BE2C (cell line): ENCODE measurements at regions not wholly inside any gene's neighbourhood (a gene's known extent, or its start where the extent isn't known, plus 50 kb on each side); places are given as distances from the start of the nearest gene placed in this dataset.

Experiments used
- DNase-seq: peaks from one replicate; pipeline ENCODE4 v3.0.0-alpha.2; 2020
- H3K27me3 ChIP-seq: fragments of 250-450 bp; sonication (Bioruptor Pico); 2 replicates; pipeline ENCODE4 v1.5.1; 2020; ENCODE audit warnings: mild to moderate bottlenecking
- H3K36me3 ChIP-seq: fragments of 250-450 bp; sonication (Bioruptor Pico); 2 replicates; pipeline ENCODE4 v1.5.1; 2020; ENCODE audit warnings: mild to moderate bottlenecking
- H3K4me1 ChIP-seq: fragments of 250-450 bp; sonication (Bioruptor Pico); 2 replicates; pipeline ENCODE4 v1.5.1; 2020
- H3K4me3 ChIP-seq: 2 replicates; pipeline ENCODE4 v1.5.1; 2011; ENCODE audit warnings: low read depth, low read length
- H3K9me3 ChIP-seq: fragments of 250-450 bp; sonication (Bioruptor Pico); 2 replicates; pipeline ENCODE4 v1.5.1; 2020
- TF ChIP-seq, protein P1 (sequence below): IDR thresholded peaks from 2 replicates; pipeline ENCODE4 v1.5.1; 2012; ENCODE audit warnings: mild to moderate bottlenecking, low read depth, low read length

DNA sequence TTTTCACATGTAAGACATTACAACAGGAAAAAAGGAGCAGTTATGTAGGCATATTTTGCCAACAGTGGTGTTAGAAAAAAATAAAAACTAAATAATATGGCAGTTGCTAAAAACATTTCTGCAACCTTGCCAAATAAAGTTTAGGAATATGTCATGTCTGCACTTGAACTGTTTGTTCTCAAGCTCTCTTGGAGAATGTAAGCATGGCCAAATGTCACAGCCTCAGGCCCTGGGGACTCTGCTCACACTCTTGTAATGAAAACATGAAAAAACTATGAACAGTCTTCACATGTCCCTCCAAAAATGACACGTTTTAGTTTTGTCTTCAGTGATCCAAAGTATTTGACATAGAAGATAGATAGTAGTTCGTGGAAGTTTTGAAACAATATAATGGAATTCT lies 753.3 kb downstream of the LTN1 start:
- H3K27me3 ChIP-seq, result no peaks in the 10 kb centered on the region
- TF ChIP-seq, protein P1, sequence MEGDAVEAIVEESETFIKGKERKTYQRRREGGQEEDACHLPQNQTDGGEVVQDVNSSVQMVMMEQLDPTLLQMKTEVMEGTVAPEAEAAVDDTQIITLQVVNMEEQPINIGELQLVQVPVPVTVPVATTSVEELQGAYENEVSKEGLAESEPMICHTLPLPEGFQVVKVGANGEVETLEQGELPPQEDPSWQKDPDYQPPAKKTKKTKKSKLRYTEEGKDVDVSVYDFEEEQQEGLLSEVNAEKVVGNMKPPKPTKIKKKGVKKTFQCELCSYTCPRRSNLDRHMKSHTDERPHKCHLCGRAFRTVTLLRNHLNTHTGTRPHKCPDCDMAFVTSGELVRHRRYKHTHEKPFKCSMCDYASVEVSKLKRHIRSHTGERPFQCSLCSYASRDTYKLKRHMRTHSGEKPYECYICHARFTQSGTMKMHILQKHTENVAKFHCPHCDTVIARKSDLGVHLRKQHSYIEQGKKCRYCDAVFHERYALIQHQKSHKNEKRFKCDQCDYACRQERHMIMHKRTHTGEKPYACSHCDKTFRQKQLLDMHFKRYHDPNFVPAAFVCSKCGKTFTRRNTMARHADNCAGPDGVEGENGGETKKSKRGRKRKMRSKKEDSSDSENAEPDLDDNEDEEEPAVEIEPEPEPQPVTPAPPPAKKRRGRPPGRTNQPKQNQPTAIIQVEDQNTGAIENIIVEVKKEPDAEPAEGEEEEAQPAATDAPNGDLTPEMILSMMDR, result no peak
- no peaks in the 10 kb centered on the region for H3K9me3 ChIP-seq
- H3K4me3 ChIP-seq, result no peak overlapping the region
- peaks cover 20% of the 10 kb centered on the region for H3K4me1 ChIP-seq
- no peaks in the 10 kb centered on the region for H3K36me3 ChIP-seq
- DNase-seq, result no peak

DNA sequence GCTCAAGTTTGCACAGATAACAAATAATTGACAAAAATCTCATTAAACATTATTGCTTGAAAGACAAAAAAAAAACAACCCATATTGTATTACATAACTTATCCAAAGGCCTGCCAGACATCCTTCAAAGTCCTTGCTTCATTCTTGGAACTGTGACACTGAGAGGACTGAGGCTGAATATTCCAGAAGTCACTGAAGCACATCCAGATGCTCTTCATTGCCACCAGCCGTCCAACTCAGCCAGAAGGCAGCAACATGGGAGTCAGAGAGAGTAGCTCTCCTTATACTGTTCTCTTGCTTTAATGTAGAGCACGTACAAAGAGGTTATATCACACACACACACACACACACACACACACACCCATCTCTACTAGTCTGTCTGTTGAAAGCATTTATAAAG lies 755.0 kb downstream of the LTN1 start:
- Histone ChIP-seq H3K4me3 (no peak overlapping the region), H3K4me1 (peaks cover 14% of the 10 kb centered on the region)
- TF ChIP-seq, protein P1, result no peak

DNA sequence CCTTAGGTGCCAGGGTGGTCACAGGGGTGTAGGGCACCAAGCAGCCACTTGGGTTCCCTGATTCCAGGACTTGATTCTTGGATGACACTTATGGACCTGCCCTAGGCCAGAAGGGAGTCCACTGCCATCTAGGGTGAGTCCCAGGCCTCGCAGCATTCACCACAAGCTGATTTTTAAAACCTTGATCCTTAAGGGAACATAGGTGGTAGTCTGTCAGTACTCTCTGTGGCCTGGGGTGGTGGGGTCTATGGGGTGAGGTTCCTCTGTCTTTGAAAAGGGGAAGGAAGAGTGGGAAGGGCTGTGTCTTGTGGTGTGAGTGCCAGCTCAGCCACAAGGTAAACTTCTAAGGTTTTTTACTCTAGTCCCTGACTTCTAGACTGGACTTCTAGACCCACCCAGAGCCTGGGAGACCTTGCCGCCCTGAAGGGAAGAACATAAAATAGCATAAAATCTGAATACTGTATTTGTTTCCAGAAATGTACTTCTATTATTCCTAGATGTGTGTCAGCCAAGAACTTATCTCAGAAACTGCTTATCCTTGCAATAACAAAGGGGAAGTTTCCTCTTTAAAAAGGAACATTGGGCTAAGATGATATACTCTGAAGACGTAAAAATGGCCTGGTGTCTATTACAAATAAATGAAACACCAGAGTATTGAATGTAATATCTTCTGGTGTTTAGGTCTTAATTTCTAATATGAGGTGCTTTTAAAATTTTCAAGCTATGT lies 757.3 kb downstream of the LTN1 start:
- Histone ChIP-seq H3K36me3 (no peaks in the 10 kb centered on the region), H3K4me1 (peaks cover 15% of the 10 kb centered on the region), H3K27me3 (no peaks in the 10 kb centered on the region), H3K9me3 (no peaks in the 10 kb centered on the region), H3K4me3 (no peak overlapping the region)
- no peak for DNase-seq
- TF ChIP-seq, protein P1, result peak; percentile 24; the same call in 1 of the 2 replicates

More for the DNA sequence above, 755.0 kb downstream of the LTN1 start:
- no peaks in the 10 kb centered on the region for H3K9me3 ChIP-seq
- no peak for DNase-seq
- no peaks in the 10 kb centered on the region for H3K27me3 ChIP-seq
- H3K36me3 ChIP-seq, result no peaks in the 10 kb centered on the region

DNA sequence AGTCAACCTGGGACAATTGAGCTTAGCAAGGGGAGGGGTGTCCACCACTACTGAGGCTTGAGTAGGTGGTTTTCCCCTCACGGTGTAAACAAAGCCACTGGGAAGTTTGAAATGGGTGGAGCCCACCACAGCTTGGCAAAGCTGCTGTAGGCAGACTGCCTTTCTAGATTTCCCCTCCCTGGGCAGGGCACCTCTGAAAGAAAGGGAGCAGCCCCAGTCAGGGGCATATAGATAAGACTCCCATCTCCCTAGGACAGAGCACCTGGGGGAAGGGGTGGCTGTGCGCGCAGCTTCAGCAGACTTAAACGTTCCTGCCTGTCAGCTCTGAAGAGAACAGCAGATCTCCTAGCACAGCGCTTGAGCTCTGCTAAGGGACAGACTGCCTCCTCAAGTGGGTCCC lies 758.4 kb downstream of the LTN1 start:
- Histone ChIP-seq H3K27me3 (no peaks in the 10 kb centered on the region), H3K4me1 (peaks cover 13% of the 10 kb centered on the region), H3K4me3 (no peak overlapping the region)

DNA sequence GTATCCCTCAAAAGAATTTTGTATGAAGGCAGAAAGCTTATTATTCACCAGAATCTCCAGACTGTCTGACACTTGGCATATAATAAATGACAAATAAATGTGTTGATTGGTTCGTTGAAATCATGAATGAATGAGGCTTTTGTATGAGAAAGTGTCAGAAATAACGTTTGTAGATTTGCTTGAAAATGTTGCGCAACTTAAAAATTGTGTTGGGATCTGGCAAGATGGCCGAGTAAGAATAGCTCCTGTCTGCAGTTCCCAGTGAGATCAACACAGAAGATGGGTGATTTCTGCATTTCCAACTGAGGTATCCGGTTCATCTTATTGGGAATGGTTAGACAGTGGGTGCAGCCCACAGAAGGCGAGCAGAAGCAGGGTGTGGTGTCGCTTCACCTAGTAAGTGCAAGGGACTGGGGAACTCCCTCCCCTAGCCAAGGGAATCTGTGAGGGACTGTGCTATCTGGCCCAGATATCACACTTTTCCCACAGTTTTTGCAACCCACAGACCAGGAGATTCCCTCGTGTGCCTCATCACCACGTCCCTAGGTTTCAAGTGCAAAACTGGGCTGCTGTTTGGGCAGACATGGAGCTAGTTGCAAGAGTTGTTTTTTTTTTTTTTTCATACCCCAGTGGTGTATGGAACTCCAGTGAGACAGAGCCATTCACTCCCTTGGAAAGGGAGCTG lies 759.0 kb downstream of the LTN1 start:
- Histone ChIP-seq H3K9me3 (no peaks in the 10 kb centered on the region), H3K27me3 (no peaks in the 10 kb centered on the region), H3K4me1 (peaks cover 14% of the 10 kb centered on the region), H3K4me3 (no peak overlapping the region), H3K36me3 (no peaks in the 10 kb centered on the region)
- no peak for DNase-seq
- TF ChIP-seq, protein P1, result no peak

More for the DNA sequence above, 758.4 kb downstream of the LTN1 start:
- no peak for DNase-seq
- TF ChIP-seq, protein P1, result no peak
- H3K36me3 ChIP-seq, result no peaks in the 10 kb centered on the region
- no peaks in the 10 kb centered on the region for H3K9me3 ChIP-seq

DNA sequence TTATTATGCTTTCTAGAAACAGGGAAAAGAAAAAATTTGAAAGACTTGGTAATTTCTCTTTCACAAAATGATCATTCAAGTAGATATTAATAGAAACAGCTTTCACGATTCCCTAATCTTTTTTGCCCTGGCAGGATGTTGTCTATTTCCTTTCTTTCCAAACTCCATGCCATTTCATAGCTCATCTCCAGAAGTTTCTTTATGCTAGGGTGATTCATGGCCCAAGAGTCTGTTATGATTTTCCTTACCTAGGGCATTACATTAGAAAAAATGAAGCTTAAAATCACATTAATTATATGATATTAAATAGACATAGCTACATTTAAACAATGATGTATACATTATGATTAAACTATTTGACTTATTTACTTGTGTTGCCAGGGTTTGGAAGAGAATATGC lies 762.1 kb downstream of the LTN1 start:
- H3K4me1 ChIP-seq, result peaks cover 13% of the 10 kb centered on the region
- no peaks in the 10 kb centered on the region for H3K9me3 ChIP-seq
- H3K4me3 ChIP-seq, result no peak overlapping the region
- H3K27me3 ChIP-seq, result no peaks in the 10 kb centered on the region
- no peaks in the 10 kb centered on the region for H3K36me3 ChIP-seq
- no peak for DNase-seq
- TF ChIP-seq, protein P1, result no peak
